Right atrium auricular region (tissue), 2 donors: ENCODE measurements at regions not wholly inside any gene's neighbourhood (a gene's known extent, or its start where the extent isn't known, plus 50 kb on each side); places are given as distances from the start of the nearest gene placed in this dataset.
"Not testable (repeated sequence)": the region's sequence is repeated elsewhere in the genome, so short reads cannot be mapped to it uniquely, and the experiment has no call there.

Source experiments
- DNase-seq: peaks from one replicate; pipeline ENCODE4 v3.0.0-alpha.2; 2019; ENCODE audit warnings: low spot score
- H3K27ac ChIP-seq, 2 donors: fragments of 200-600 bp; sonication (generic); 1 replicate in 1 of 2; 2 replicates in 1 of 2; pipeline ENCODE4 v1.5.1; 2016 to 2019
- H3K27me3 ChIP-seq, 2 donors: fragments of 200-600 bp; sonication (generic); one replicate each; pipeline versions ENCODE4 v1.5.1 to v1.6.0; 2017 to 2019
- H3K36me3 ChIP-seq: fragments of 200-600 bp; sonication (generic); one replicate; pipeline ENCODE4 v1.5.1; 2016
- H3K4me1 ChIP-seq, 2 donors: fragments of 200-600 bp; sonication (generic); one replicate each; pipeline versions ENCODE4 v1.5.1 to v1.6.0; 2017 to 2019
- H3K4me3 ChIP-seq, 2 donors: fragments of 200-600 bp; sonication (generic); 1 replicate in 1 of 2; 2 replicates in 1 of 2; pipeline ENCODE4 v1.5.1; 2017 to 2019; ENCODE audit warnings: mild to moderate bottlenecking in 1 of 2, moderate library complexity in 1 of 2
- H3K9me3 ChIP-seq, 2 donors: fragments of 200-600 bp; sonication (generic); one replicate each; pipeline ENCODE4 v1.5.1; 2019
- TF ChIP-seq, protein P1 (sequence below), 2 donors: fragments of 200-600 bp; sonication (generic); IDR thresholded peaks; one replicate each; pipeline ENCODE4 v1.5.1; 2019; ENCODE audit warnings: antibody characterized with exemption in 2 of 2

DNA sequence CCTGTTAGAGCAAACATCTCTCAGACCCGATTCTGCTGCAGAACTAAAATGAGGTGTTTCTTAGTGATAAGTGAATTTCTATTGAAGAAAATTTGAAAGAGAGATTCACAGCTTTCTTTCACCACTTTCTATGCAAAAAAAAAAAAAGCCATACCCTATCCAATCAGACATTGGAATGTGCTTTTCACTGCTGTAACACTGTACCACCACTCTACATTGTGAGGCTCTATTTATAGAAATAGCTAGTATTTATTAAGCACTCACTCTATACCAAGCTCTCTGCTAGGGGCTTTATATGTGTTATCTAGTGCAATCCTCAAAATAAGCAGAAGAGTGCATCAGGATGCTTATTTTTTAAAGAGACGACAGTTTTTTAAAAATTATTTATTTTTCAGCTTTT is 580.6 kb upstream of the VRK2 start:
- DNase-seq, result no peak
- H3K27ac ChIP-seq, result no peak overlapping the region
- H3K36me3 ChIP-seq, result no peaks in the 10 kb centered on the region
- H3K4me1 ChIP-seq, result no peaks in the 10 kb centered on the region
- H3K27me3 ChIP-seq, result no peaks in the 10 kb centered on the region
- TF ChIP-seq, protein P1, sequence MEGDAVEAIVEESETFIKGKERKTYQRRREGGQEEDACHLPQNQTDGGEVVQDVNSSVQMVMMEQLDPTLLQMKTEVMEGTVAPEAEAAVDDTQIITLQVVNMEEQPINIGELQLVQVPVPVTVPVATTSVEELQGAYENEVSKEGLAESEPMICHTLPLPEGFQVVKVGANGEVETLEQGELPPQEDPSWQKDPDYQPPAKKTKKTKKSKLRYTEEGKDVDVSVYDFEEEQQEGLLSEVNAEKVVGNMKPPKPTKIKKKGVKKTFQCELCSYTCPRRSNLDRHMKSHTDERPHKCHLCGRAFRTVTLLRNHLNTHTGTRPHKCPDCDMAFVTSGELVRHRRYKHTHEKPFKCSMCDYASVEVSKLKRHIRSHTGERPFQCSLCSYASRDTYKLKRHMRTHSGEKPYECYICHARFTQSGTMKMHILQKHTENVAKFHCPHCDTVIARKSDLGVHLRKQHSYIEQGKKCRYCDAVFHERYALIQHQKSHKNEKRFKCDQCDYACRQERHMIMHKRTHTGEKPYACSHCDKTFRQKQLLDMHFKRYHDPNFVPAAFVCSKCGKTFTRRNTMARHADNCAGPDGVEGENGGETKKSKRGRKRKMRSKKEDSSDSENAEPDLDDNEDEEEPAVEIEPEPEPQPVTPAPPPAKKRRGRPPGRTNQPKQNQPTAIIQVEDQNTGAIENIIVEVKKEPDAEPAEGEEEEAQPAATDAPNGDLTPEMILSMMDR (IDR thresholded peaks at IDR 0.05), result no peak
- no peaks in the 10 kb centered on the region for H3K9me3 ChIP-seq
- no peak overlapping the region for H3K4me3 ChIP-seq

DNA sequence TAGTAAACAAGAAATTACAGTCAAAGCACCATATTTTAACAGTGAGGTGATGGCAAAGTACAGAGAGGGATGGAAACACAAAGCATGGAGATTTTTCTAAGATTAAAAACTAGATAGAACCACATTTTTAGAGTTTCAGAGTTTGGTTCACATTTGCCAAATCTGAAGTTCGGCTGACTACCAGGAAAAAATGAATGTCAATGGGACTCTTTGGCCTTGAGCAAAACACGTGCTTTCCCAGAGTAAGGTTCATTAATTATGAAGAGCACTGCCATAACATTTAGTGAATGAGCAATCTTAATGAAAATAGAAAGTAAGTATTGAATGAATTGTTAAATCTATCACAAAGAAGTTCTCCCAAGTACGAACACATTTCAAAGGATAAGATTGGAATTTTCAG is 571.2 kb upstream of the VRK2 start:
- Histone ChIP-seq H3K27ac (no peak overlapping the region), H3K4me1 (no peaks in the 10 kb centered on the region), H3K4me3 (no peak overlapping the region), H3K9me3 (no peaks in the 10 kb centered on the region), H3K27me3 (no peaks in the 10 kb centered on the region), H3K36me3 (no peaks in the 10 kb centered on the region)
- TF ChIP-seq, protein P1 (IDR thresholded peaks at IDR 0.05), result no peak
- DNase-seq, result no peak

DNA sequence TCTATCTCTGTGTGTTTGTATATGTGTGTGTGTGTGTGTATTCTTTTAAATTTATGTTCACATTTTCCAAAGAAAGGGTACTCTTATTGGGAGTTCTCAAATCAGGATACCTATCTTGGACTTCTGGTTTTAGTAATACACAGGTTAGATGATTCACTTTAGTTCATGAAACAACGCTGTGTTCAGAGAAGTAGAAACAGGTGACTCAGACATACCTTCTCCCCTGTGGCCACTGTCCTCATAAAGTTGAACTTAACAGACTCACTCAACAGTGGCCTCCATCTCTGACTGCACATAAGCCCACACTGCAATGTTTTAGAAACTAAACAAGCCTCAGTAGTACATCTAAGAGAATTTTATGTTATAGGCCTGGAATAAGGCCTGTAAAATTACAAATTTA is 566.6 kb upstream of the VRK2 start:
- Histone ChIP-seq H3K27me3 (no peaks in the 10 kb centered on the region), H3K36me3 (no peaks in the 10 kb centered on the region), H3K4me1 (no peaks in the 10 kb centered on the region), H3K4me3 (no peak overlapping the region), H3K27ac (no peak overlapping the region), H3K9me3 (no peaks in the 10 kb centered on the region)
- TF ChIP-seq, protein P1 (IDR thresholded peaks at IDR 0.05), result no peak
- DNase-seq, result no peak

DNA sequence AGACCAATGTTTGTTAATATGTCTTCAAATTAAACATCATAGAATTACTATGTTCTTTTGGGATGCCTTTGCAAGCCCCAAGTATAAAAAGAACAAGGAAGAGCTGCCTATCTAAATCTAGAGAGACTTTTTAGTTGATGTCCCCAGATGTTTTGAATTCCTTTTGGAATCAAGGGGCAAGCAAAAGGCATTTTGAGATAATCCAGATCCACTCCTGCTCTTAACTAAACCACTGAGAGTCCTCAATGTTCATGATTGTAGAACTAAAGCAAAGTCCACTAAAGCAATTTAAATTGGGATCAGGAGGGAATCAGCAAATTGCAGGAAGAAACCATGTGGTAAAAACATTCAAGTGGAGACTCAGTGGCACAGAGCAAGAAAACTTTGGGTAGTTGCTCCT is 558.5 kb upstream of the VRK2 start:
- DNase-seq, result no peak
- Histone ChIP-seq H3K9me3 (no peaks in the 10 kb centered on the region), H3K4me1 (no peaks in the 10 kb centered on the region), H3K36me3 (no peaks in the 10 kb centered on the region), H3K27ac (no peak overlapping the region), H3K27me3 (no peaks in the 10 kb centered on the region), H3K4me3 (no peak overlapping the region)
- TF ChIP-seq, protein P1 (IDR thresholded peaks at IDR 0.05), result no peak

DNA sequence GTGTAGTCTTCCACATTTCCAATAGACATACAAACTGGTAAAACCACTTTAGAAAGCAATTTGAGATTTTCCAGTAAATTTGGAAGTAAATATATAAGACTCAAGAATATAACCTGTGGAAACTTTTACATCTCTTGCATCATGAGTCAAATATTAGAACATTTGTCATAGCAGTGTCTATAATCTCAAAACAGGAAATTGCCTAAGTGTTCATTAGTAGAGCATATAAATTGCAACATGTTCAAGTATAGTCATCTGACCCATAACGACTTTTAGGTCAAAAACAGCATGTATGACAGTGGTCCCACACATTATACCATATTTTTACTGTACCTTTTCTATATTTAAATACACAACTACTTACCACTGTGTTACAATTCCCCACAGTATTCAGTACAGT is 555.9 kb upstream of the VRK2 start:
- Histone ChIP-seq H3K36me3 (no peaks in the 10 kb centered on the region), H3K4me1 (no peaks in the 10 kb centered on the region), H3K27me3 (no peaks in the 10 kb centered on the region), H3K9me3 (no peaks in the 10 kb centered on the region), H3K27ac (no peak overlapping the region), H3K4me3 (no peak overlapping the region)
- TF ChIP-seq, protein P1 (IDR thresholded peaks at IDR 0.05), result no peak
- no peak for DNase-seq

DNA sequence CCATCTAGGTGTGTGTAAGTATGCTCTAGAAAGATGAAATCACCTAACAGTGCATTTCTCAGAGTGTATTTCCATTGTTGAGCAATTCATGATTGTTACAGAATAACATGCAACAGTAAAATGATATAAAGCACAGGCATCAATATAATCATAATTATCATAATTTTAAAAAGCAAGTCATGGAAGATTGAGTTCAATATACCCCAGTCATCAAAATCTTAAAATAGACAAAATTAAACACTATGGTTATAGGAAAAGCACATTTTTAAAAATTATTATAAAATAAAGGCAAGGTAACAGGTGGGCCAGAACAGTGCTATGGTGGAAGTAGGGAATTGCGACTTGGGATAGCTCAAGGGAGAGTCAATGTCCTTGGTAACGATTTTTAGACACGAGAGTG is 555.4 kb upstream of the VRK2 start:
- no peak overlapping the region for H3K4me3 ChIP-seq
- TF ChIP-seq, protein P1 (IDR thresholded peaks at IDR 0.05), result no peak

DNA sequence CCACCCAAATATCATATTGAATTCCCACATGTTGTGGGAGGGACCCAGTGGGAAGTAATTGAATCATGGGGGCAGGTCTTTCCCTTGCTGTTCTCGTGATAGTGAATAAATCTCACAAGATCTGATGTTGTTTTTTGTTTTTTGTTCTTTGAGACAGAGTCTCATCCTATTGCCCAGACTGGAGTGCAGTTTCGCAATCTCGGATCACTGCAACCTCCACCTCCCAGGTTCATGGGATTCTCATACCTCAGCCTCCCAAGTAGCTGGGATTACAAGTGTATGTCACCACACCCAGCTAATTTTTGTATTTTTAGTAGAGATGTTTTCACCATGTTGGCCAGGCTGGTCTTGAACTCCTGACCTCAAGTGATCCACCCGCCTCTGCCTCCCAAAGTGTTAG is 552.6 kb upstream of the VRK2 start:
- not testable (repeated sequence) for H3K4me1 ChIP-seq, H3K4me3 ChIP-seq, H3K9me3 ChIP-seq, DNase-seq, H3K27me3 ChIP-seq, H3K27ac ChIP-seq, H3K36me3 ChIP-seq

More for the DNA sequence above, 555.4 kb upstream of the VRK2 start:
- Histone ChIP-seq H3K4me1 (no peaks in the 10 kb centered on the region), H3K27ac (no peak overlapping the region), H3K36me3 (no peaks in the 10 kb centered on the region), H3K27me3 (no peaks in the 10 kb centered on the region), H3K9me3 (no peaks in the 10 kb centered on the region)
- no peak for DNase-seq
